Astrocyte (in vitro differentiated cells and primary cell): ENCODE measurements at regions not wholly inside any gene's neighbourhood (a gene's known extent, or its start where the extent isn't known, plus 50 kb on each side); places are given as distances from the start of the nearest gene placed in this dataset.

Experiments
- DNase-seq: peaks from one replicate; pipeline ENCODE4 v3.0.0-alpha.2; 2010; ENCODE audit warnings: low read depth
- FAIRE-seq: peaks from 2 replicates; lab custom pipeline; 2011; peaks lifted over from hg19 to GRCh38; lab: Jason Lieb, UNC
- H2AFZ ChIP-seq: 2 replicates; pipeline ENCODE4 v1.6.0; 2012; ENCODE audit warnings: low read depth, low read length, inconsistent platforms
- H3K27ac ChIP-seq: 2 replicates; pipeline ENCODE4 v1.5.1; 2011; ENCODE audit warnings: low read depth, low read length, inconsistent platforms
- H3K27me3 ChIP-seq: 2 replicates; pipeline ENCODE4 v1.6.0; 2011; ENCODE audit warnings: low read length, inconsistent platforms; ENCODE audit not compliant: insufficient read depth
- H3K36me3 ChIP-seq: 2 replicates; pipeline ENCODE4 v1.5.1; 2011; ENCODE audit warnings: low read length, inconsistent platforms; ENCODE audit not compliant: insufficient read depth
- H3K4me1 ChIP-seq: 2 replicates; pipeline ENCODE4 v1.5.1; 2011; ENCODE audit warnings: low read length, inconsistent platforms; ENCODE audit not compliant: insufficient read depth
- H3K4me2 ChIP-seq: 2 replicates; pipeline ENCODE4 v1.6.0; 2012; ENCODE audit warnings: low read length, inconsistent platforms
- H3K4me3 ChIP-seq: 2 replicates; pipeline ENCODE4 v1.5.1; 2011; ENCODE audit warnings: low read depth, mild to moderate bottlenecking, low read length, inconsistent platforms; ENCODE audit not compliant: insufficient read depth
- H3K79me2 ChIP-seq: 2 replicates; pipeline ENCODE4 v1.6.0; 2012; ENCODE audit warnings: mild to moderate bottlenecking, low read length, inconsistent platforms; ENCODE audit not compliant: insufficient read depth
- H3K9ac ChIP-seq: 2 replicates; pipeline ENCODE4 v1.6.0; 2012; ENCODE audit warnings: mild to moderate bottlenecking, low read length, inconsistent platforms
- H3K9me3 ChIP-seq: 2 replicates; pipeline ENCODE4 v1.5.1; 2012; ENCODE audit warnings: low read depth, mild to moderate bottlenecking, low read length, inconsistent platforms; ENCODE audit not compliant: insufficient read depth
- H4K20me1 ChIP-seq: 2 replicates; pipeline ENCODE4 v1.6.0; 2012; ENCODE audit warnings: low read length, inconsistent platforms; ENCODE audit not compliant: insufficient read depth
- H3K27ac Mint-ChIP-seq: one replicate; pipeline ENCODE4 v1.8.0; 2021; ENCODE audit warnings: mild to moderate bottlenecking, mixed read lengths; ENCODE audit not compliant: unreplicated experiment
- H3K27me3 Mint-ChIP-seq: one replicate; pipeline ENCODE4 v1.8.0; 2021; ENCODE audit warnings: low read depth, mixed read lengths; ENCODE audit not compliant: unreplicated experiment
- H3K36me3 Mint-ChIP-seq: one replicate; pipeline ENCODE4 v1.8.0; 2021; ENCODE audit warnings: low read depth, mixed read lengths; ENCODE audit not compliant: unreplicated experiment
- H3K4me1 Mint-ChIP-seq: one replicate; pipeline ENCODE4 v1.8.0; 2021; ENCODE audit warnings: low read depth, mixed read lengths; ENCODE audit not compliant: unreplicated experiment
- H3K4me3 Mint-ChIP-seq: one replicate; pipeline ENCODE4 v1.8.0; 2021; ENCODE audit warnings: mild to moderate bottlenecking, moderate library complexity, mixed read lengths; ENCODE audit not compliant: unreplicated experiment
- H3K9me3 Mint-ChIP-seq: one replicate; pipeline ENCODE4 v1.8.0; 2021; ENCODE audit warnings: mild to moderate bottlenecking, mixed read lengths; ENCODE audit not compliant: unreplicated experiment
- CTCF ChIP-seq: IDR thresholded peaks from 2 replicates; pipeline ENCODE4 v1.5.1; 2011; ENCODE audit warnings: low read depth, mild to moderate bottlenecking, inconsistent platforms, low read length, moderate library complexity; ENCODE audit not compliant: insufficient read depth
- EZH2 ChIP-seq: IDR thresholded peaks from 2 replicates; pipeline ENCODE4 v1.6.1; 2012; ENCODE audit warnings: mild to moderate bottlenecking, low read length, inconsistent platforms; ENCODE audit not compliant: insufficient read depth

DNA sequence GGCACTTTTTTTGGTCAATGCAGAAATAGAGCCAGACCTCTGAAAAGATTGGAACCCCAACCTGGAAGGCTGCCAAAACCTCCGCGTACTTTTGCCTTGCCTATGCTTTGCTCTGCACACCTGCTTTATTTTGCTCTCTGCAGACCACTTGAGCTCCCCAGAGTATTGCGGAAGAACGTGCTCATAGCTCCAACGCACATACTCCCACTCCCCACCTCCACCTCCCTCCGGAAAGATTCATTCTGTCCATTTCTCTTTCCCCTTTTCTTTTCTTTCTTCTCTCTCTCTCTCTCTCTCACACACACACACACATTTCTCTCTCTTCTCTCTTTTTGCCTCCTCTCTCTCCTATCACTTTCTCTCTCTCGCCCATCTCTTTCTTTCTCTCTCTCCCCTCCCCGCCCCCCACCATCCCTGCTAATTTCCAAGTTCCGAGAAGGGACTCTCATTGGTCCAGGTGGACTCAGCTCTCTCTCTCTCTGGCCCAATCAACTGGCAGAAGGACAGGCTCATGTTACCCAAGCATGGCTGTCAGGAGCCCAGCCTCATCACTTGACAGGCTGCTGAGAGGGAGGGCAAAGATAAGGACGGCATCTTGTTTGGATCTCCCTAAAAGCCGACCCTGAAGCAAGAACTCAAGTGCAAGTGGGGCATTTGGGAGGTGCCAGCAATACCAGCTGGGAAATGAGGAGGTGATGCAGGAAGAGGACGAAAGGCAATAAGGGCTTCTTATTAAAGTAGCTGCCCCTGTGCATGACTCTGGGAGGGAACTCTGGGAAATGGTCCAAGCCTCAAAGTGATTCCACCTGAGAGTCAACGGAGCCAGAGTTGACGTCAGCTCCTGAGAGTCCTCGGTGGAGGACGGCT lies 246.1 kb downstream of the LY86 start:
- Histone ChIP-seq H3K9ac (no peak overlapping the region), H3K4me3 (no peak overlapping the region), H3K9me3 (no peaks in the 10 kb centered on the region), H3K27ac (no peak overlapping the region), H3K36me3 (no peaks in the 10 kb centered on the region), H2AFZ (no peak overlapping the region), H4K20me1 (no peaks in the 10 kb centered on the region), H3K4me2 (no peak overlapping the region), H3K27me3 (peaks cover 7% of the 10 kb centered on the region), H3K79me2 (no peaks in the 10 kb centered on the region), H3K4me1 (no peaks in the 10 kb centered on the region)
- TF ChIP-seq EZH2 (no peak), CTCF (no peak)
- Mint-ChIP-seq H3K9me3 (peaks cover 2% of the 10 kb centered on the region), H3K36me3 (no peaks in the 10 kb centered on the region), H3K4me1 (no peaks in the 10 kb centered on the region), H3K27ac (no peak overlapping the region), H3K4me3 (no peak overlapping the region), H3K27me3 (peaks cover 11% of the 10 kb centered on the region)
- FAIRE-seq (no peak), DNase-seq (no peak)

GRCh38 chr6:6835223-6835503 lies 246.6 kb downstream of the LY86 start:
- peaks cover 2% of the 10 kb centered on the region for H3K9me3 Mint-ChIP-seq
- Histone ChIP-seq H4K20me1 (no peaks in the 10 kb centered on the region), H2AFZ (no peak overlapping the region), H3K9ac (no peak overlapping the region), H3K4me1 (no peaks in the 10 kb centered on the region), H3K27me3 (peaks cover 7% of the 10 kb centered on the region), H3K36me3 (no peaks in the 10 kb centered on the region), H3K4me2 (no peak overlapping the region), H3K79me2 (no peaks in the 10 kb centered on the region), H3K9me3 (no peaks in the 10 kb centered on the region), H3K27ac (no peak overlapping the region), H3K4me3 (no peak overlapping the region)
- no peak for FAIRE-seq
- no peaks in the 10 kb centered on the region for H3K4me1 Mint-ChIP-seq
- TF ChIP-seq EZH2 (no peak), CTCF (no peak)
- no peak overlapping the region for H3K4me3 Mint-ChIP-seq
- H3K27ac Mint-ChIP-seq: no peak overlapping the region
- no peaks in the 10 kb centered on the region for H3K36me3 Mint-ChIP-seq
- peaks cover 12% of the 10 kb centered on the region for H3K27me3 Mint-ChIP-seq
- no peak for DNase-seq
